Activated CD4-positive, alpha-beta T cell treated with anti-CD3 and anti-CD28 coated beads for 24 hours (primary cell): ENCODE measurements at regions not wholly inside any gene's neighbourhood (a gene's known extent, or its start where the extent isn't known, plus 50 kb on each side); places are given as distances from the start of the nearest gene placed in this dataset.

Experiments used
- DNase-seq, 2 donors: peaks; one replicate each; pipeline ENCODE4 v3.0.0-alpha.2; 2020; ENCODE audit warnings: low read depth in 2 of 2

- no peak for DNase-seq
These were observed 239.0 kb downstream of the EIPR1 start for GRCh38 chr2:3138621-3139020.

- no peak for DNase-seq
These were observed 239.8 kb downstream of the EIPR1 start for GRCh38 chr2:3137651-3138300.

GRCh38 chr2:3135676-3136075 is 241.9 kb downstream of the EIPR1 start:
- no peak for DNase-seq

GRCh38 chr2:3134026-3134571 is 243.5 kb downstream of the EIPR1 start:
- no peak for DNase-seq

- DNase-seq: no peak
These were observed 244.7 kb downstream of the EIPR1 start for GRCh38 chr2:3132966-3133365.

- DNase-seq: no peak
These were observed 245.2 kb downstream of the EIPR1 start for GRCh38 chr2:3132466-3132865.

- DNase-seq: no peak
These were observed 245.8 kb downstream of the EIPR1 start for GRCh38 chr2:3131636-3132326.

GRCh38 chr2:3130889-3131635 is 246.6 kb downstream of the EIPR1 start:
- DNase-seq: no peak

- no peak for DNase-seq
These were observed 247.2 kb downstream of the EIPR1 start for GRCh38 chr2:3130444-3130843.

GRCh38 chr2:3129867-3130266 is 247.8 kb downstream of the EIPR1 start:
- DNase-seq: no peak

GRCh38 chr2:3128786-3129185 is 248.8 kb downstream of the EIPR1 start:
- no peak for DNase-seq

GRCh38 chr2:3127710-3128109 is 249.9 kb downstream of the EIPR1 start:
- no peak for DNase-seq

GRCh38 chr2:3126911-3127621 is 250.6 kb downstream of the EIPR1 start:
- DNase-seq: no peak

GRCh38 chr2:3126171-3126910 is 251.3 kb downstream of the EIPR1 start:
- DNase-seq: no peak

GRCh38 chr2:3125761-3126130 is 251.9 kb downstream of the EIPR1 start:
- no peak for DNase-seq

- no peak for DNase-seq
These were observed 252.4 kb downstream of the EIPR1 start for GRCh38 chr2:3125001-3125760.

- no peak for DNase-seq
These were observed 255.1 kb downstream of the EIPR1 start for GRCh38 chr2:3122525-3122924.

- DNase-seq: no peak
These were observed 256.0 kb downstream of the EIPR1 start for GRCh38 chr2:3121601-3122000.

- DNase-seq: no peak
These were observed 259.9 kb downstream of the EIPR1 start for GRCh38 chr2:3117650-3118216.

GRCh38 chr2:3116371-3116770 is 261.2 kb downstream of the EIPR1 start:
- no peak for DNase-seq
